ENCODE measurements at regions not wholly inside any gene's neighbourhood (a gene's known extent, or its start where the extent isn't known, plus 50 kb on each side); places are given as distances from the start of the nearest gene placed in this dataset.

GRCh38 chr1:232688398-232688797 lies 58.5 kb upstream of the SIPA1L2 start:
- intact Hi-C loops (cut with DNase I): loop anchor here (10.0 kb wide), 1 partner anchor 76 kb away; no protein-coding TSS in a partner anchor
- no peaks in the 10 kb centered on the region for H3K36me3 ChIP-seq
- no peak overlapping the region for H3K4me3 ChIP-seq
- DNase-seq: no peak
- H3K4me1 ChIP-seq: peaks cover 3% of the 10 kb centered on the region
- no peak for TF ChIP-seq CTCF (IDR thresholded peaks at IDR 0.05)
- H3K9ac ChIP-seq (ENCODE audit: low read depth in 2 of 2, low read length in 2 of 2): no peak overlapping the region
- no peaks in the 10 kb centered on the region for H3K27me3 ChIP-seq
- no peak overlapping the region for H3K27ac ChIP-seq
- H3K9me3 ChIP-seq: no peaks in the 10 kb centered on the region

GRCh38 chr1:232689711-232690110 lies 59.8 kb upstream of the SIPA1L2 start:
- H3K9me3 ChIP-seq: no peaks in the 10 kb centered on the region
- peaks cover 3% of the 10 kb centered on the region for H3K4me1 ChIP-seq
- no peak for DNase-seq
- intact Hi-C loops (cut with DNase I): loop anchor here (10.0 kb wide), 1 partner anchor 75 kb away; no protein-coding TSS in a partner anchor
- H3K9ac ChIP-seq (ENCODE audit: low read depth in 2 of 2, low read length in 2 of 2): no peak overlapping the region
- H3K36me3 ChIP-seq: no peaks in the 10 kb centered on the region
- TF ChIP-seq CTCF (IDR thresholded peaks at IDR 0.05): no peak
- H3K4me3 ChIP-seq: no peak overlapping the region
- no peaks in the 10 kb centered on the region for H3K27me3 ChIP-seq
- H3K27ac ChIP-seq: peak overlapping the region; percentile 76

GRCh38 chr1:232690285-232690935 lies 60.5 kb upstream of the SIPA1L2 start:
- H3K4me1 ChIP-seq: peaks cover 3% of the 10 kb centered on the region
- H3K27ac ChIP-seq: peak overlapping the region; percentile 76
- H3K36me3 ChIP-seq: no peaks in the 10 kb centered on the region
- DNase-seq: no peak
- no peak for TF ChIP-seq CTCF (IDR thresholded peaks at IDR 0.05)
- H3K4me3 ChIP-seq: no peak overlapping the region
- intact Hi-C loops (cut with DNase I): no loop called here
- no peaks in the 10 kb centered on the region for H3K9me3 ChIP-seq
- peak overlapping the region in 1 of 2 donors; percentile 35 for H3K9ac ChIP-seq (ENCODE audit: low read depth in 2 of 2, low read length in 2 of 2)
- H3K27me3 ChIP-seq: no peaks in the 10 kb centered on the region

- no peak for DNase-seq
Observed at GRCh38 chr1:232694475-232694874, 64.5 kb upstream of the SIPA1L2 start.

GRCh38 chr1:232695621-232696385 lies 65.9 kb upstream of the SIPA1L2 start:
- Histone ChIP-seq H3K27me3 (no peaks in the 10 kb centered on the region), H3K9me3 (no peaks in the 10 kb centered on the region), H3K9ac (ENCODE audit: low read depth in 2 of 2, low read length in 2 of 2) (no peak overlapping the region), H3K4me3 (no peak overlapping the region), H3K36me3 (no peaks in the 10 kb centered on the region), H3K4me1 (peaks cover 3% of the 10 kb centered on the region), H3K27ac (peak overlapping the region; percentile 59)
- no peak for DNase-seq
- TF ChIP-seq CTCF (IDR thresholded peaks at IDR 0.05): no peak
- intact Hi-C loops (cut with DNase I): no loop called here

More at GRCh38 chr1:232694475-232694874, 64.5 kb upstream of the SIPA1L2 start:
- intact Hi-C loops (cut with DNase I): no loop called here
- H3K4me3 ChIP-seq: no peak overlapping the region
- H3K27me3 ChIP-seq: no peaks in the 10 kb centered on the region
- no peaks in the 10 kb centered on the region for H3K9me3 ChIP-seq
- H3K27ac ChIP-seq: no peak overlapping the region
- no peak for TF ChIP-seq CTCF (IDR thresholded peaks at IDR 0.05)
- H3K36me3 ChIP-seq: no peaks in the 10 kb centered on the region
- H3K4me1 ChIP-seq: peaks cover 3% of the 10 kb centered on the region
- no peak overlapping the region for H3K9ac ChIP-seq (ENCODE audit: low read depth in 2 of 2, low read length in 2 of 2)
